ENCODE measurements at regions not wholly inside any gene's neighbourhood (a gene's known extent, or its start where the extent isn't known, plus 50 kb on each side); places are given as distances from the start of the nearest gene placed in this dataset.

DNA sequence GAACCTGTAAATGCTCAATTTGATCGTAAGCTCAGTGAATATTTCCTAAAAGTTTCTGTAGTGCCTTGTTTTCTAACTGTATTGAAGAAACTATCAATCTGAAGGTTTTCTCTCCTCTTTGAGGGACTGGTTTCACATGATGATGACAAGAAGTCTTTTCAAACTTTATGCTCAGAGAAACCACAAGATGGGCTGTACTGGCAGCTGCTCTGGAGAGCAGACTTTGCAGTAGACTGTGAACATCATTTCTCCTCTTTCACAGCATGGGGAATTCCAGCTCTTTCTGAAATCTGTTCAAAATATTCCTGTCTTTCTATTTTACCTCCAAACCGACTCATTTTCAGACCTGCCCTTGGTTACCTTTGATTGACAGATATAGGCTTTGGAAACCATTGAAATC is 194.4 kb downstream of the IZUMO3 start:
- TF ChIP-seq, protein P1, sequence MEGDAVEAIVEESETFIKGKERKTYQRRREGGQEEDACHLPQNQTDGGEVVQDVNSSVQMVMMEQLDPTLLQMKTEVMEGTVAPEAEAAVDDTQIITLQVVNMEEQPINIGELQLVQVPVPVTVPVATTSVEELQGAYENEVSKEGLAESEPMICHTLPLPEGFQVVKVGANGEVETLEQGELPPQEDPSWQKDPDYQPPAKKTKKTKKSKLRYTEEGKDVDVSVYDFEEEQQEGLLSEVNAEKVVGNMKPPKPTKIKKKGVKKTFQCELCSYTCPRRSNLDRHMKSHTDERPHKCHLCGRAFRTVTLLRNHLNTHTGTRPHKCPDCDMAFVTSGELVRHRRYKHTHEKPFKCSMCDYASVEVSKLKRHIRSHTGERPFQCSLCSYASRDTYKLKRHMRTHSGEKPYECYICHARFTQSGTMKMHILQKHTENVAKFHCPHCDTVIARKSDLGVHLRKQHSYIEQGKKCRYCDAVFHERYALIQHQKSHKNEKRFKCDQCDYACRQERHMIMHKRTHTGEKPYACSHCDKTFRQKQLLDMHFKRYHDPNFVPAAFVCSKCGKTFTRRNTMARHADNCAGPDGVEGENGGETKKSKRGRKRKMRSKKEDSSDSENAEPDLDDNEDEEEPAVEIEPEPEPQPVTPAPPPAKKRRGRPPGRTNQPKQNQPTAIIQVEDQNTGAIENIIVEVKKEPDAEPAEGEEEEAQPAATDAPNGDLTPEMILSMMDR (conservative IDR thresholded peaks at IDR 0.05 in 1 of 2, IDR thresholded peaks at IDR 0.05 in 1 of 2; ENCODE audit: extremely low read depth in 1 of 2, insufficient read depth in 1 of 2, low read depth in 1 of 2, low read length in 2 of 2) = no peak
- no peak for TF ChIP-seq EZH2 (IDR thresholded peaks at IDR 0.05; ENCODE audit: borderline replicate concordance, low read length)

Measured in mammary epithelial cell (primary cell).